ENCODE measurements at regions not wholly inside any gene's neighbourhood (a gene's known extent, or its start where the extent isn't known, plus 50 kb on each side); places are given as distances from the start of the nearest gene placed in this dataset.

GRCh38 chr3:118772036-118772435 lies 262.6 kb downstream of the IGSF11 start:
- TF ChIP-seq, protein P1, sequence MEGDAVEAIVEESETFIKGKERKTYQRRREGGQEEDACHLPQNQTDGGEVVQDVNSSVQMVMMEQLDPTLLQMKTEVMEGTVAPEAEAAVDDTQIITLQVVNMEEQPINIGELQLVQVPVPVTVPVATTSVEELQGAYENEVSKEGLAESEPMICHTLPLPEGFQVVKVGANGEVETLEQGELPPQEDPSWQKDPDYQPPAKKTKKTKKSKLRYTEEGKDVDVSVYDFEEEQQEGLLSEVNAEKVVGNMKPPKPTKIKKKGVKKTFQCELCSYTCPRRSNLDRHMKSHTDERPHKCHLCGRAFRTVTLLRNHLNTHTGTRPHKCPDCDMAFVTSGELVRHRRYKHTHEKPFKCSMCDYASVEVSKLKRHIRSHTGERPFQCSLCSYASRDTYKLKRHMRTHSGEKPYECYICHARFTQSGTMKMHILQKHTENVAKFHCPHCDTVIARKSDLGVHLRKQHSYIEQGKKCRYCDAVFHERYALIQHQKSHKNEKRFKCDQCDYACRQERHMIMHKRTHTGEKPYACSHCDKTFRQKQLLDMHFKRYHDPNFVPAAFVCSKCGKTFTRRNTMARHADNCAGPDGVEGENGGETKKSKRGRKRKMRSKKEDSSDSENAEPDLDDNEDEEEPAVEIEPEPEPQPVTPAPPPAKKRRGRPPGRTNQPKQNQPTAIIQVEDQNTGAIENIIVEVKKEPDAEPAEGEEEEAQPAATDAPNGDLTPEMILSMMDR (IDR thresholded peaks at IDR 0.05): no peak
- no peak for TF ChIP-seq NFIC (IDR thresholded peaks at IDR 0.05; ENCODE audit: borderline replicate concordance)
- no peak for TF ChIP-seq EP300 (IDR thresholded peaks at IDR 0.05; ENCODE audit: borderline replicate concordance in 1 of 2, low read depth in 1 of 2, low read length in 1 of 2)
- no peak for TF ChIP-seq NRF1 (IDR thresholded peaks at IDR 0.05; ENCODE audit: low read depth, low read length)
- TF ChIP-seq RAD21 (IDR thresholded peaks at IDR 0.05; ENCODE audit: low read length): no peak
- TF ChIP-seq TAF1 (IDR thresholded peaks at IDR 0.05; ENCODE audit: borderline replicate concordance, low read depth, low read length): no peak
- TF ChIP-seq TCF12 (IDR thresholded peaks at IDR 0.05): no peak
